Stimulated activated CD4-positive, alpha-beta T cell treated with anti-CD3 and anti-CD28 coated beads, Interleukin-1b, Interleukin-23, amount 100 ng/mL, for 4 hours (primary cell): ENCODE measurements at regions not wholly inside any gene's neighbourhood (a gene's known extent, or its start where the extent isn't known, plus 50 kb on each side); places are given as distances from the start of the nearest gene placed in this dataset.
"Not testable (repeated sequence)": the region's sequence is repeated elsewhere in the genome, so short reads cannot be mapped to it uniquely, and the experiment has no call there.

Experiments used
- DNase-seq, 2 donors: peaks; one replicate each; pipeline ENCODE4 v3.0.0-alpha.2; 2020; ENCODE audit warnings: low read depth in 2 of 2

DNA sequence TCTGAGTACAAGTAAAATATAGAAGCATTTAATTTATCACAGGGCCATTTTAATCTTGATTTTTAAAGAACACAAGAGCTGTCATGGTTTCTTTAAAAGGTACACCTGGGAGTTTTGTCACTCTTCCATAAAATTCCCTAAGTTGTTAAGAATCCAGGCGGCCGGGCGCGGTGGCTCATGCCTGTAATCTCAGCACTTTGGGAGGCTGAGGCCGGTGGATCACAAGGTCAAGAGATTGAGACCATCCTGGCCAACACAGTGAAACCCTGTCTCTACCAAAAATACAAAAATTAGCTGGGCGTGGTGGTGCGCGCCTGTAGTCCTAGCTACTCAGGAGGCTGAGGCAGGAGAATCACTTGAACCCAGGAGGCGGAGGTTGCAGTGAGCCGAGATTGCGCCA lies 278.3 kb downstream of the PCDH17 start:
- not testable (repeated sequence) for DNase-seq

DNA sequence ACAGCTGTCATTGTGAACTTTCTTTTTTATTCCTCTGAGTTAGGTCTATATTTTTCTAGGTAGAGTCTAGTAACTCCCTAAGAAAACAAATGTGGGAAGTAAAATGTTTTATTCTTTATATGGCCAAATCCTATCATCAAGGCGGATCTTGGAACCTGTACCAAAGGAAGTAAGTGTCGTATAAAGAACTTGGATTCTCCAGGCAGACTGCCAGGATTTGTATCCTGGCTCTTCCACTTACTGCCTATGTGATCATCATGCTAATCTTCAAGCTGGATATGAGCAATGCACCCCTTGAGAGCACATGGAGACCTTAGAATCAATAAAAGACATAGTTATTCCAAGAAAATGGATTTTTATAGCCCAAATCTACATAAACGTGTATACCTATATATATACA lies 286.5 kb downstream of the PCDH17 start:
- DNase-seq, result no peak

DNA sequence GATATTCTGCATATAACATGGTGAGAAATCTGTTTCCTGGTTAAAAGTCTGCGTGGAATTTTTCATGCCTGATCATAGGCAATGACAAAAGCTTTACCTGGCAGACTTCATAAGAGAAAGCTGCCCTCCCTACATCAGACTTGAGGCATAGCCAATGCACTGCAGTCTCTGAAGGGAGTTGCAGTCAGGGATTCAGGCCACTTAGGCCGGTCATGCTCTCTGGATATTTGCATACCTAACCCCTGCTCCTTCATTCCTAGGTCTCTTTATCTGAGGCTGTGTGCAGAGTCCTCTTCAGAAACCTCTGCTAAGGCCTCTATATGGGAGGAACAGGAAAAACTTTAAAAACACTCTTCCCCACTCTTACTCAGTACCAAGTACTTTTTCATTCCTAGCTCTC lies 287.4 kb downstream of the PCDH17 start:
- no peak for DNase-seq

DNA sequence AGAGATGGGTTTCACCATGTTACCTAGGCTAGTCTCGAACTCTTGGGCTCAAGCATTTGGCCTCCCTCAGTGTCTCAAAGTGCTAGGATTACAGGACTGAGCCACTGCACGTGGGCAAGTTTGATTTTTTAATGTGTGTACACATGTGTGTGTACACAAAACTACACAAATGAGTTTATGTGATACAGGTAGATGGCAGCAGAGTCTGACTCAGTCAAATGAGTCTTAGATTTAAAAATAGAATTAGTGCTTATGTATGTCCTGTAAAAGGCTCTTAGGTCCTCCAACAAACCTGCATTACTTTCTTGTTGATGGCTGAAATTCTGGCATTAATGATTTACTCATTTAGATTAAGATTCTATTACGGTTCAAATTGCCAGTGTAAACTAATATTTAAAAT lies 293.7 kb downstream of the PCDH17 start:
- no peak for DNase-seq

DNA sequence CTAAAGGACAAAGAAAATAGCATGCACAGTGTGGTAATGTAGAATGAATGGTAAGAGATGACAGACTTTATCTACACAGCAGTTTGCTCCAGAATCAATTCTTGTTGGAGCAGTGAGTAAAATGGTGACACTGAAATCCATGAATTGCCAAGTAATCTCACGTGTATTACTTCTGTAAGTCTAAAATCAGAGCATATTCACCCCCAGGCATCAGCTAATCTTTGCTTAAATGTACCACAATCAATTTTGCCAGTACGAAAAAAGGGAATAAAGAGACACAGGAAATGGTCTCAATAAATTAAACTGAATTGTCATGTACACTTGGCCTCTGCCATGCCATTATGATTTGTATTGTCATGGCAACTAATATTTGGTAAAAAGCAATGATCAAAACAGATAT lies 294.2 kb downstream of the PCDH17 start:
- DNase-seq, result no peak

DNA sequence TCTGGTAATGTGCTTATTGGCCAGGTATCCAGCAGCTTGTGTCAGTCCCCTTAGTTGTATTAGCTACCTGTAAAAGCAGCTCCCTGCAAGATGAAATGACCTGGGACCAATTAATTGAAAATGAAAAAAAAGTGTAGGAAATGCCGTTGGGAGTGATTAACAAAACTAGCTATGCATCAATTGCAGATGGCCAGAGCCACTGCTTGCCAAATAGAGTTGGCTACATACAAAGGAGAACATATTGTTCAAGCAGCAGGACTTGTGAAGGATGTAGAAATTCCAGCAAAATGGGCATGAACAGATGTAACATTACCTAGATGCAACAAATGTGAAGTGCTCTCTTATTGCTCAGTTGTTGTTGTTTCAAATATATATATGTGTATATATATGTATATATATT lies 300.5 kb downstream of the PCDH17 start:
- DNase-seq, result no peak

DNA sequence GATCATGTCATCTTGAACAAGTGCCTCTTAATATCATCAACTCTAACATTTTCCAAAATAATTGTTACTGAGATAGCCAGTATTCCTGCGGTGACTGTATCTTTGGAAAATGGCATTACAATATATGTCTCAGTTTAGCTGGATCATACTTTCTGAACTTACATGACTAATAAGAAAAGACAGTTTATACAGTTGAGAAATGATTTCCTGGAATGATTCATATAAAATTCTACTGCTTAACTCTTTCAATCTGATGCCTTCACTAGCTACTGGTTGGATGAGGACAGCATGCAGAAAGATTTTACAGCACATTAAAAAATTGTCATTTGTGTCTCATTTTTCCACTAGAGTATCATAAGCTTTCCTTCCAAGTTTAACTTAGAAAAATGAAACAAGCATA lies 302.1 kb downstream of the PCDH17 start:
- DNase-seq, result no peak

DNA sequence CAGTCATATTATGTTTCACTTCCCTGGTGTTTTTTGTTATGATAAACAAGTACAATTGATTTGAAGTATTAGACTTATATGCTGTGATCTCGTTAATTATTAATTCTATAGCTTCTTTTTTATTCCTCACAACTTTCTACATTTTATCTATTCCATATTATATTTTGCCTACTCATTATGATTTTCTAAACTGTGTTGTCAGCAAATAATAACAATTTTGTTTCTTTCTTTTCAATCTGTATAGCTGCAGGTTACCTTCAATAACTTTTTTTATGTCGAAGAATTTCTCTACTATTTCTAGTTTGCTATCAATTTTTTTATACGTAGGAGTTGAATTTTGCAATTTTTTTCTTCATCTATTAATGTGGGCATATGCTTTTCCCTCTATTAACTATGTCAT lies 304.4 kb downstream of the PCDH17 start:
- no peak for DNase-seq

DNA sequence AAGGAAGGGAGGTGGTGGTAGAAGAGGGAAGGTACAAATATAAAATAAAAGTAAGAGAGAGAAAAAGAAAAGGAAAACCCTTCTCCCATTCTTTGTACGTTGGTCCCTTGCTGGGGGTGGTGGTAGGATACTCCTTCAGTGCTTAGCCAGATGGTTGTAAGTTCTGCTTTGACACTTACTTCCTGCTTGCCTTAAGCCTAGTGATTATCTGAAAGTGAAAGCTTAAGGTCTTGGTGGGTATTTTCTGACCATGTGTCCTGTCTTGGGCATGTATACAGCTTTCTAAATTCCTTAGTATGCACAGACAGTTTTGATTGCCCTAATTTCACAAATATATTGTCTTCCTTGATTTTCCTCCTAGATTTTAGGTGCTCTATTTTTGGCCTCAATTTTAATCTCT lies 314.8 kb downstream of the PCDH17 start:
- DNase-seq, result no peak

DNA sequence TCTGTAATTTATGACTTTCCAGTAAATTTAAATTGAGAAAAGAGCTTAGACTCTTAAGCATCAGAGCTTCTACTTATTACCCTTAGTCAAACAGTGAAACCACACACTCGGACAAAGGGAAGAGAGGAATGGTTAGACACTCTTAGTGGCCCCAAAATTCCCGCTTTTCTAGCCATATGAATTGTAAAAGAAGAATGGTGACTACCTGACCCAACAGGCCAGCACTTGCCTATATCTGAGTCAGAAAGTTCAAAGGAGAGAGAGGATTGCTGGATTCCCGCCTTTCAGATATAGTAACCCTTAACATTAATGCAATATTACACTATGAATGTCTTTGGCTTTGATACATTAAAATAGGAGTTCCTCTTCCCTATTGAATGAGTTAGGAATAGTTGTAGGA lies 317.3 kb downstream of the PCDH17 start:
- no peak for DNase-seq

DNA sequence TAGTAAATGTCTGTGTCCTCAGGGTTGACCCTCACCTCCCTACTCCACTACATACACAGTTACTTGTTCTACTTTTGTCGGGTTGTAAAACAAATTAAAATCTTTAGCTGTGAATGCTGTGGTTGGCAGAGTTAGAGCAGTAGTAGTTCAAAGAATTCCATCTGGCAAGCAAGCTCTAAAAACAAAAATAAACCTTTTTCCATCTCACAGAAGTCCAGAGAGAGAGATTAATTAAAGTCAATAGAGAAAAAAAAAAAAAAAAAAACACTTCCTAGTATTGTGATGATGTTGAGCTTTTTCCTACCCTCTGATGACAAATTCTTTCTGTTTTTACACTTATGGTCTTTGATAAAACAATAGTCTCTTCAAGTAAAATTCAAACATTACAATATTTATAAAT lies 338.4 kb downstream of the PCDH17 start:
- DNase-seq, result no peak

DNA sequence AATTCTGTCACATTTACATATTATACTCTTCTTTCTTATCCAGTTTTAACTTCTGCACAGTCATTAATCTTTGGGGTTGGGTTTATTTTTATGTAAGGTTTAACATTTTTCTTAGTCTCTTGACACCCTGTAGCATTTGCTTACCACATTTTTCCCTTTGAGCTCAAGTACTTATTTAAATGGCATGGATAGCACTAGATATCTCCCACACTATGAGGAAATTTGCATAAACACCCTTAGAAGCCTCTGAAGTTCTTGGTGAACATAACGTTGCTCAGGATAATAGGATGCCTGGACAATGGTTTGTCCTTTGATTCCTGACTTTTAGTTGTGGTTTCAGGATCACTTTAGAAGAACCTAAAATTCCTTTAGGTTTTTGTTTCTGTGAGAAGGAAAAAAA lies 338.9 kb downstream of the PCDH17 start:
- DNase-seq, result no peak

DNA sequence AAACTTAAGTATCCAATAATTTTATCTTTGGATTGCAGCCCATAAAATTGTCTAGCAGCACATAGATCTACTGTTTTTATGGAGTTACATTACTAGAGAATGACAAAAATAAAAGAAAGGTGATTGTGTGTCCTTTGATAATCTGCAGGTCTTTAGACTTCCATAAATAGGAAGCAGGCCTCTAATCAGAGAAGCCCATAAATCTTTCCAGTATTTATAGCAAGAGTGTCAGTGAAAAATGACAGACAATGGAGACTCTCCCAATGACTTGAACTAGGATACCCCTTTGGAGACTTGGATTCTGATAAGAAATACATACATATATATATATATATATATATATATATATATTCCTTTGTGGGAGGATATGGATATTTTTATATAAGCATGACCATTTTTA lies 351.2 kb downstream of the PCDH17 start:
- DNase-seq, result no peak

DNA sequence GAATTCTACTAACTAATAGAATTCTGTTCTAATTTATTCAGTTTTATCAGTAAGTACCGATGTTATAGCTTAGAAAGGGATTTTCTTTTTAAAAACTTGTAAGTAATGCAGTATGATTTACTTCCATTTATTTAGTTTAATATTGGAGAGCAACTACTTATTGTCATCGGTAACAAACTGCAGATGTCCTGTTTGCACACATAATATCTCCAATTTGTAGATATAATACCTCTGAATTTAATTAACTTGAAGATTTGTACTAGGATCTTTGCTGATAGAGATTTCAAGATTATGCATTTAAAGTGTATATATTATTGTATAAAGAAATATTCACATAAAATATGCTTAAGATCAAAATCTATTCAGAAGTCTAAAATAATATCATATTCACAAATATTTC lies 356.7 kb downstream of the PCDH17 start:
- DNase-seq, result no peak

DNA sequence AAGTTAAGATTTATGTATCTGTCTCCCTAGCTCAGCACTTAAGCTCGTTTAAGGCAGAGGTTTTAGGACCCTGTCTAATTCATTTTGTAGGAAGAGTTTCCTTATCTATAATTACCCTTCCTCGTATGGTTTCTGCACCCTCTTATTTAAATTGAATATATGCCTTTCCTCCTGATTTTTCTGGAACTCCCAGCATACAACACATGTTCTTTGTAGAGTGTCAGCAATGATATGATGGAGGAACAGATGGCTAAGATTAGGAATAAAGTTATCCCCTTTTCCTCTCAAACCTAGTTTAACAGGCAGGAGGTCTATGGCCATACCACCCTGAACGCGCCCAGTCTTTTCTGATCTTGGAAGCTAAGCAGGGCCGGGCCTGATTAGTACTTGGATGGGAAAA lies 359.5 kb downstream of the PCDH17 start:
- DNase-seq, result no peak

DNA sequence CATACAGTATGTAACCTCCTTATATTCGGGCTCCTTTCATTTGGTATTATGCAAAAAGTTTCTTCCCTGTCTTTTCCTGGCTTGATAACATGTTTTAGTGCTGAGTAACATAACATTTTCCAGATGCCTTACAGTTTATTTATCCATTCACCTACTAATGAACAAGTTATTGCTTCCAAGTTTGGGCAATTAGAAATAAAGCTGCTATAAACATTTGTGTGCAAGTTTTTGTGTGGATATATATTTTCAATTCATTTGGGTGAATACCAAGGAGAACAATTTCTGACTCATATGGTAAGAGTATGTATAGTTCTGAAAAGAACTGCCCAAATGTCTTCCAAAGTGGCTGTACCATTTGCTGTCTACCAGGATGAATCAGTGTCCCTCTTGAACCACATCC lies 360.9 kb downstream of the PCDH17 start:
- no peak for DNase-seq

DNA sequence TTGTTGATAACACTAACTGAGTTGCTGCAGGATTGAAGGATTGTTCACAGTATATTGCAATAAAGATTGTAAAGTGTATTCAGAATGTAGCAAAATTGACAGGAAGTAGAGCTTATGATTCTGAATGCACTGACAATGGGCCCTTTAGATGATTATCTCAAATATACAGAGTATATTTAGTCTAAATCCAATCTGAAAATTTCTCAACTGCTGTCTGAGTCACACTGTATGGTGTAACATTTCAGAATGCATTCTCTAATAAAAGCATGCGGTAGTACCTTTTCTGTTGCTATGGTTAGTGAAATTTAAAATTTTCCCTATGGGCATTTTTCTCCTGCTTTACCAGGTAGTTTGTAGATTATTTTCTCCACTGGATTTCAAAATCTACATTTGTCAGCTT lies 365.2 kb downstream of the PCDH17 start:
- no peak for DNase-seq

DNA sequence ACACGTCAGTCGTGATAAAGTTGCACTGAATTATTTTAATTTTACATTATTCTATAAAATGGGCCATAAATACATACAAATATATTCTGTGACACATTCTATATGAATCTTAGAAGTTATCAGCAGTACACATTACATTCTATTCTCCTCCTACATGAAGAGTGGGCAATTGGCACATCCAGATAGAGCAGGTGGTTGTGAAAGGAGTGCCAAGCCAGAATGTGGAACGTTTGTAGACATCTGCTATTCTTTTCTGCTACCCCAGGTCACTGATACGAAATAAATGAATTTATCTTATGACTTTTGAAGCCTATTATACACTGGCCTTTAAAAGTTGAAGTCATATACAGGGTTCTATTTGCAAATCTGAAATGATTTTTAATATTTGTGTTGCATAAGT lies 373.2 kb downstream of the PCDH17 start:
- no peak for DNase-seq

DNA sequence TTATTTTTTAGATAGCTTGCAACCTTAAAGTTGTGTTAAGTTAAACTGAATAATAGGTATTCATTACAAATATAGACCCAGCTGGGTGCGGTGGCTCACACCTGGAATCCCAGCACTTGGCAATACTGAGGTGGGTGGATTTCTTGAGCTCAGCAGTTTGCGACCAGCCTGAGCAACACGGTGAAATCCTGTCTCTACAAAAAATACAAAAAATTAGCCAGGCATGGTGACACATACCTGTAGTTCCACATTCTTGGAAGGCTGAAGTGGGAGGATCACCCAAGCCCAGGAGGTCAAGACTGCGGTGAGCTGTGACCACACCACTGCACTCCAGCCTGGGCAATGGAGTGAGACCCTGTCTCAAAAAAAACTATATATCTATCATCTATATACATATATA lies 386.5 kb downstream of the PCDH17 start:
- DNase-seq, result no peak

DNA sequence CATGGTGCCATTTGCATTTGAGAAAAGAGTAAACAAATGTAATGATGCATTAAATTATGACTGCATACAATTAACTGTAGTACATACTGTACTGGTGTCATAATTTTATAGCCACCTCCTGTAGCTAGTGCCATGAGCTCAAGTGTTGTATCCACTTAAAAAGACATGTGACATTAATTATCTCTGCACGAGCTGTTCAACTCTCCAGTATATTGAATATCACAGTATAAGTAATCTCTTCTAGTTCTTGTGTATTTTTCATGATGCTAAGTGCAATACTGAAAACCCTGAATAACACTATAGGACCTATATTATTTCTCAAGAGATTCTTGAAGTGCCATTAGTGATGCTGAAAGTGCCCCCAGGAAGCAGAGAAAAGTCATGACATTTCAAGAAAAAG lies 387.3 kb downstream of the PCDH17 start:
- no peak for DNase-seq

DNA sequence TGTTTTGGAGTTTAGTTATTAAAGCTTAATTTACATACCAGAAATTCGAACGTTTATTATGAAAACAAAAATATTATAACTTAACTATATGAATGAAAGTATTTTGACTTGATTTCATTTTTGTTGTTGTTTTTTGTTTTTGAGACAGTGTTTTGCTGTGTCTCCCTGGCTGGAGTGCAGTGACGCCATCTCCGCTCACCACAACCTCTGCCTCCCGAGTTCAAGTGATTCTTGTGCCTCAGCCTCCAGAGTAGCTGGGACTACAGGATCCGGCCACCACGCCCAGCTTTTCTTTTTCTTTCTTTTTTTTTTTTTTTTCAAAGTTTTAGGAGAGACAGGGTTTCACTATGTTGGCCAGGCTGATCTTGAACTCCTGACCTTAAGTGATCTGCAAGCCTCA lies 392.6 kb downstream of the PCDH17 start:
- DNase-seq, result no peak

DNA sequence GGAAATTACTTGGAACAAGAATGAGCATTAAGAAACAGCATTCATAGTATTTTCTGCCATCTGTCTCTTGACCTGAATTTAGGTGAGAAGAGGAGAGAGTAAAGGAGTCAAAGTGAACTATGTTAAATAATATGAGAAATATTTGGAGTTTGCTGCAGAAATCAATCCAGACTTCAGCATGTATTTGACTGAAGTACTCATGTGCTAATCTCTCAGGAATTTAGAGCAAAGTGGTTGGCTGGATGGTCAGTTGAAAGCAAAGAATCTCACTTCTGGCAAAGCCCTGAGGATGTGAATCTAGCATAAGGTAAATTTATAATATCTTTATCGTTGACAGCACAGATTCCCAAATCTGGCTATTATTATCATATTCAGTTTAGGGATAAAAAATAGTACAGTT lies 394.3 kb downstream of the PCDH17 start:
- DNase-seq, result no peak

DNA sequence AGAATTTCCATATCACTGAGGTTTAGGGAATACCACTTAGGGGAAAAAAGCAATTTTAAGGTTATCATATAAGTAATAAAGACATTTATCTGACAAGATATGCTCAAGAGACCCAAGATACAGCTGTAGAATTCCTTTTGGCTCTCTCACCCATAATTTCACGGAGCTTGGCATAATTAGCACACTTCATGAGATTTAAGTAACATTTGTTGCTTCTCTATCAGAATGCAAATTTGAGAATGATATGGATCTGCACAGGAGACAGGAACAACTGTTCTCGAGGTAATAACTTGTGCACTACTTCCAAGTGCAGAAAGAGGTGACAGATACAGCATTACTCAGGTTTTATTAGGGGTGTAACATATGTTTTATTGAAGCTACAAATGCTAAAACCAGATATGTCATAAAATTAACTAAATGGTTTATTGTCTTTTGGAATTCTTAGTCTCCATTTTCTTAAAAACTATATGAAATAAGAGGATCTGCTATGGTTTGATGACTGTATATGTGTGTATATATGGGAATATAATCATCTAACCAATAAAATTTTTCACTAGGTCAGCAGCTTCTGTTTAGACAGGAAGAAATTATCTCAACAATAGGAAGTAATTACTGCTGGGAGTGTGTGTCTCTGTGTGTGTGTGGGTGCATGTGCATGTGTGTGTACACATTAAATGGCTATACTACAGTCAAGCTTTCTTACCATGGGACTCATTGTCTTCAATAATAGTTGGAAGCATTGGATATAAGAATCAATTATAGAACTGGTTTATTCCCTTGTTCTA lies 401.3 kb downstream of the PCDH17 start:
- DNase-seq, result no peak

DNA sequence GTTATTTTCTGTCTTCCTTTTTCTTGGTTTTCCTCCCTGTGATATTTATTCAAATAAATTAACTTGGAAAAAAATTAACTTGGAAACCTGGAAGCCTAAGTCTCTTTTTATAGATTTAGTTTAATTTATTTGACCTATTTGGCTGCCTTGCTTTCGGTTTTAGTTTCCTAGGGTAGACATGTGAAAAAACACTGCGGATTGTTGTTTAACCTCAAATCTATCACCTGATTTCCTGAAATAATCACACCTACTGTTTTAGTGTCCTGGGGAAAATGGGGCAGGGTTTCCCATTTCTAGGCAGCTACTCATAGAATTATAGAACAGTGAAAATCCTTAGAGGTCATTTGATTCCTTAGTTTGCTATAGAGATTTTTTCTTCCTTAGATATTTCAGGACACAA lies 412.4 kb downstream of the PCDH17 start:
- DNase-seq, result no peak
